Panc1 (cell line): ENCODE measurements at regions not wholly inside any gene's neighbourhood (a gene's known extent, or its start where the extent isn't known, plus 50 kb on each side); places are given as distances from the start of the nearest gene placed in this dataset.

Experiments
- CTCF ChIP-seq: fragments of 450-650 bp; IDR thresholded peaks from 2 replicates; pipeline ENCODE4 v1.5.1; 2017; ENCODE audit warnings: mild to moderate bottlenecking
- TCF7L2 ChIP-seq: IDR thresholded peaks from 2 replicates; pipeline ENCODE4 v1.6.1; 2011; ENCODE audit warnings: mild to moderate bottlenecking, low read depth, low read length, inconsistent platforms

- no peak for TF ChIP-seq CTCF
- TF ChIP-seq TCF7L2: no peak
These were observed 77.1 kb upstream of the C4orf54 start for GRCh38 chr4:99734583-99735322.
